ENCODE measurements at regions not wholly inside any gene's neighbourhood (a gene's known extent, or its start where the extent isn't known, plus 50 kb on each side); places are given as distances from the start of the nearest gene placed in this dataset.

DNA sequence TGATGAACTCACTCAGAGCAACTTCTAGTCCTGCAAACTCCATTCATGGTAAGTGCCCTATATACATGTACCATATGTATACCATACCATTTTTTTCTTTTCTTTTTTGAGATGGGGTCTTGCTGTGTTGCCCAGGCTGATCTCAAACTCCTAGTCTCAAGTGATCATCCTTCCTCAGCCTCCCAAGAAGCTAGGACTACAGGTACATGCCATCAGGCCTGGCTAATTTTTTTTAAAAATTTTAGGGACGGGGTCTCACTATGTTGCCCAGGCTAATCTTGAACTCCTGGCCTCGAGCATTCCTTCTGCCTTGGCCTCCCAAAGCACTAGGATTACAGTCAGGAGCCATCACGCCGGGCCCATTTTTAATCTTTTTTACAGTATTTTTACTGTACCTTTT is 67.3 kb upstream of the MFGE8 start:
- TF ChIP-seq, protein P1, sequence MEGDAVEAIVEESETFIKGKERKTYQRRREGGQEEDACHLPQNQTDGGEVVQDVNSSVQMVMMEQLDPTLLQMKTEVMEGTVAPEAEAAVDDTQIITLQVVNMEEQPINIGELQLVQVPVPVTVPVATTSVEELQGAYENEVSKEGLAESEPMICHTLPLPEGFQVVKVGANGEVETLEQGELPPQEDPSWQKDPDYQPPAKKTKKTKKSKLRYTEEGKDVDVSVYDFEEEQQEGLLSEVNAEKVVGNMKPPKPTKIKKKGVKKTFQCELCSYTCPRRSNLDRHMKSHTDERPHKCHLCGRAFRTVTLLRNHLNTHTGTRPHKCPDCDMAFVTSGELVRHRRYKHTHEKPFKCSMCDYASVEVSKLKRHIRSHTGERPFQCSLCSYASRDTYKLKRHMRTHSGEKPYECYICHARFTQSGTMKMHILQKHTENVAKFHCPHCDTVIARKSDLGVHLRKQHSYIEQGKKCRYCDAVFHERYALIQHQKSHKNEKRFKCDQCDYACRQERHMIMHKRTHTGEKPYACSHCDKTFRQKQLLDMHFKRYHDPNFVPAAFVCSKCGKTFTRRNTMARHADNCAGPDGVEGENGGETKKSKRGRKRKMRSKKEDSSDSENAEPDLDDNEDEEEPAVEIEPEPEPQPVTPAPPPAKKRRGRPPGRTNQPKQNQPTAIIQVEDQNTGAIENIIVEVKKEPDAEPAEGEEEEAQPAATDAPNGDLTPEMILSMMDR (IDR thresholded peaks at IDR 0.05) = no peak
- no peak for TF ChIP-seq POLR2A (IDR thresholded peaks at IDR 0.05)
